MM.1S (cell line): ENCODE measurements at regions not wholly inside any gene's neighbourhood (a gene's known extent, or its start where the extent isn't known, plus 50 kb on each side); places are given as distances from the start of the nearest gene placed in this dataset.

Experiments
- DNase-seq: peaks from one replicate; pipeline ENCODE4 v3.0.0-alpha.2; 2015
- H2AFZ ChIP-seq: fragments of 300-600 bp; sonication (generic); 2 replicates; pipeline ENCODE4 v1.6.0; 2016; ENCODE audit warnings: antibody characterized with exemption, low read length
- H3F3A ChIP-seq: fragments of 300-600 bp; sonication (generic); 2 replicates; pipeline ENCODE4 v1.6.1; 2016; ENCODE audit warnings: mild to moderate bottlenecking, antibody characterized with exemption, low read length, moderate library complexity, mixed read lengths; ENCODE audit not compliant: insufficient read depth
- H3K27ac ChIP-seq: fragments of 300-600 bp; sonication (generic); 2 replicates; pipeline ENCODE4 v1.5.1; 2016; ENCODE audit warnings: mild to moderate bottlenecking, low read length
- H3K27me3 ChIP-seq: fragments of 300-600 bp; sonication (generic); replicated peaks from 2 replicates; pipeline ENCODE4 v1.6.0; 2016; ENCODE audit warnings: low read length; ENCODE audit not compliant: insufficient read depth
- H3K36me3 ChIP-seq: fragments of 300-600 bp; sonication (generic); replicated peaks from 2 replicates; pipeline ENCODE4 v1.6.1; 2016; ENCODE audit warnings: mild to moderate bottlenecking, low read length, mixed read lengths; ENCODE audit not compliant: insufficient read depth
- H3K4me1 ChIP-seq: fragments of 300-600 bp; sonication (generic); 2 replicates; pipeline ENCODE4 v1.6.1; 2016; ENCODE audit warnings: low read length, mixed read lengths
- H3K4me2 ChIP-seq: fragments of 300-600 bp; sonication (generic); 2 replicates; pipeline ENCODE4 v1.6.0; 2016; ENCODE audit warnings: low read depth, low read length
- H3K4me3 ChIP-seq: fragments of 300-600 bp; sonication (generic); 2 replicates; pipeline ENCODE4 v1.5.1; 2016; ENCODE audit warnings: low read length, mixed read lengths
- H3K79me2 ChIP-seq: fragments of 300-600 bp; sonication (generic); 2 replicates; pipeline ENCODE4 v1.6.1; 2016; ENCODE audit warnings: mixed run types, low read length, mixed read lengths
- H3K9ac ChIP-seq: fragments of 300-600 bp; sonication (generic); 2 replicates; pipeline ENCODE4 v1.6.1; 2016; ENCODE audit warnings: low read length, mixed read lengths
- H3K9me2 ChIP-seq: fragments of 300-600 bp; sonication (generic); replicated peaks from 2 replicates; pipeline ENCODE4 v1.6.1; 2016; ENCODE audit warnings: mild to moderate bottlenecking, low read length, mixed read lengths; ENCODE audit not compliant: insufficient read depth
- H3K9me3 ChIP-seq: fragments of 300-600 bp; sonication (generic); replicated peaks from 2 replicates; pipeline ENCODE4 v1.6.1; 2016; ENCODE audit warnings: mild to moderate bottlenecking, low read length, mixed read lengths; ENCODE audit not compliant: insufficient read depth
- H4K20me1 ChIP-seq: fragments of 300-600 bp; sonication (generic); 2 replicates; pipeline ENCODE4 v1.6.1; 2016; ENCODE audit warnings: mild to moderate bottlenecking, low read length, moderate library complexity, mixed read lengths; ENCODE audit not compliant: insufficient read depth
- EZH2 ChIP-seq: fragments of 300-600 bp; sonication (generic); optimal IDR thresholded peaks from 2 replicates; pipeline ENCODE3; 2017; ENCODE audit warnings: low read depth, mild to moderate bottlenecking, antibody characterized with exemption, low read length, mixed read lengths
- EZH2phosphoT487 ChIP-seq: fragments of 300-600 bp; sonication (generic); IDR thresholded peaks from 2 replicates; pipeline ENCODE4 v1.6.1; 2018; ENCODE audit warnings: antibody characterized with exemption, low read length
- TF ChIP-seq, protein P1 (sequence below): fragments of 300-600 bp; sonication (generic); IDR thresholded peaks from 2 replicates; pipeline ENCODE4 v1.5.1; 2016; ENCODE audit warnings: antibody characterized with exemption, low read length, mixed read lengths

DNA sequence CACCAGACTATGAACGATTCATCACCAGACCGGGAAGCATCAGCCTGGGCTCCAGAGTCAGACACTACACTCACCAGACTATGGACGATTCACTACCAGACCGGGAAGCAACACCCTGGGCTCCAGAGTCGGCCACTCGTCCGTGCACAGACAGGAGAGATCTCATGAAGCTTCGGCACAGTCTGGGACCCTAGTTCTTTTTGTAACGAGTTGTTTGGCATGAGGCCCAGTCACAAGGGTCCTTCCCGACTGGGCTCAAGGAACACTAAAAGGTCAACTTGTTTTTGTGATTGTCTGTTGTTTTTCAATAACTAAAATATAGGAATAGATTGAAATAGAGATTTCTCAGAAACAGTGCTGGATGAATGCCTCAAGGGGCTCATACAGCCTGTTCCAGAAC, 1141.6 kb upstream of the MIR17HG start:
- TF ChIP-seq, protein P1, sequence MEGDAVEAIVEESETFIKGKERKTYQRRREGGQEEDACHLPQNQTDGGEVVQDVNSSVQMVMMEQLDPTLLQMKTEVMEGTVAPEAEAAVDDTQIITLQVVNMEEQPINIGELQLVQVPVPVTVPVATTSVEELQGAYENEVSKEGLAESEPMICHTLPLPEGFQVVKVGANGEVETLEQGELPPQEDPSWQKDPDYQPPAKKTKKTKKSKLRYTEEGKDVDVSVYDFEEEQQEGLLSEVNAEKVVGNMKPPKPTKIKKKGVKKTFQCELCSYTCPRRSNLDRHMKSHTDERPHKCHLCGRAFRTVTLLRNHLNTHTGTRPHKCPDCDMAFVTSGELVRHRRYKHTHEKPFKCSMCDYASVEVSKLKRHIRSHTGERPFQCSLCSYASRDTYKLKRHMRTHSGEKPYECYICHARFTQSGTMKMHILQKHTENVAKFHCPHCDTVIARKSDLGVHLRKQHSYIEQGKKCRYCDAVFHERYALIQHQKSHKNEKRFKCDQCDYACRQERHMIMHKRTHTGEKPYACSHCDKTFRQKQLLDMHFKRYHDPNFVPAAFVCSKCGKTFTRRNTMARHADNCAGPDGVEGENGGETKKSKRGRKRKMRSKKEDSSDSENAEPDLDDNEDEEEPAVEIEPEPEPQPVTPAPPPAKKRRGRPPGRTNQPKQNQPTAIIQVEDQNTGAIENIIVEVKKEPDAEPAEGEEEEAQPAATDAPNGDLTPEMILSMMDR = no peak
- TF ChIP-seq EZH2 (no peak), EZH2phosphoT487 (no peak)
- no peak for DNase-seq
- no peaks in the 10 kb centered on the region for H3K27me3 ChIP-seq

DNA sequence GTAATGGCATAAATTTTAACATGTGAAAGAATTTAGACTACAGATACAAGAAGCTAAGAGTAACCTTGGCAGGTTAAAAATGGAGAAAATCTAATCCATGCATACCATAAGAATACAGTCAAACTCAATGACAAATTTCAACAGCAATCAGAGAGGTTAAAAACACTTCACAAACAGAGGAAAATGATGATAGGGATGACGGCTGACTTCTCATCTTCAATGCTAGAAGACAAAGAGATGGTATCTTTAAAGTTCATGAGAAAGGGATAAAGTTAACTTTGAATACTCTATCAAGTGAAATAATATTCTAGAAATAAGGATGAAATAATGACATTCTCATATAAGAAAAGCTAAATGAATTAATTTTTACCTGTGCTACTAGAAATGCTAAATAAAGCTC, 1130.2 kb upstream of the MIR17HG start:
- H2AFZ ChIP-seq = no peak overlapping the region
- TF ChIP-seq EZH2 = no peak
- TF ChIP-seq, protein P1 = no peak
- no peak for TF ChIP-seq EZH2phosphoT487
- no peak overlapping the region for H3K9ac ChIP-seq
- H3K9me3 ChIP-seq = no peaks in the 10 kb centered on the region
- no peaks in the 10 kb centered on the region for H3K4me1 ChIP-seq
- H3K27ac ChIP-seq = no peak overlapping the region
- no peak for DNase-seq
- no peaks in the 10 kb centered on the region for H4K20me1 ChIP-seq
- no peak overlapping the region for H3K4me2 ChIP-seq
- H3F3A ChIP-seq = no peaks in the 10 kb centered on the region
- no peaks in the 10 kb centered on the region for H3K79me2 ChIP-seq
- H3K36me3 ChIP-seq = no peaks in the 10 kb centered on the region
- H3K27me3 ChIP-seq = no peaks in the 10 kb centered on the region
- no peak overlapping the region for H3K4me3 ChIP-seq
- no peaks in the 10 kb centered on the region for H3K9me2 ChIP-seq

More for the DNA sequence above, 1141.6 kb upstream of the MIR17HG start:
- no peak overlapping the region for H3K27ac ChIP-seq
- H3K36me3 ChIP-seq = no peaks in the 10 kb centered on the region
- no peaks in the 10 kb centered on the region for H3K9me2 ChIP-seq
- no peaks in the 10 kb centered on the region for H3K9me3 ChIP-seq
- no peaks in the 10 kb centered on the region for H3F3A ChIP-seq
- H3K9ac ChIP-seq = no peak overlapping the region
- no peak overlapping the region for H3K4me3 ChIP-seq
- H3K4me2 ChIP-seq = no peak overlapping the region
- no peaks in the 10 kb centered on the region for H3K79me2 ChIP-seq
- H3K4me1 ChIP-seq = no peaks in the 10 kb centered on the region
- no peak overlapping the region for H2AFZ ChIP-seq
- no peaks in the 10 kb centered on the region for H4K20me1 ChIP-seq

DNA sequence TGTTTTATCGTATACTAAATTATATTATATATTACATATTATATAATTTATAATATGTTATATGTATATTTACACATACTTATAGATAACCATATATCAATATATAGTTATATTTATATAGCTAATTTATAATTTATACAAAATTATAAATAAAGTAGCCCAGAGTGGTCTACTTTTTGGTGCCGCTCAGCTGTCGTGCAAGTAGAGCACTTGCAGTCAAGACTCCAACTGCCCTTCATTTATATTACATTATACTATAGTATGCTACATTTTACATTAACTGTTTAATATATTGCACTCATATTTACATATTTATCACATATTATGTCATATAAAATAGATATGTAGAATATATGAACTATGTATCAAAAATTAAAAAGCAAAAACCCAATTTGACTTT, 1124.7 kb upstream of the MIR17HG start:
- Histone ChIP-seq H2AFZ (no peak overlapping the region), H3K79me2 (no peaks in the 10 kb centered on the region), H3K27ac (no peak overlapping the region), H3K4me3 (no peak overlapping the region), H3F3A (no peaks in the 10 kb centered on the region), H3K9me3 (no peaks in the 10 kb centered on the region), H3K9me2 (no peaks in the 10 kb centered on the region), H4K20me1 (no peaks in the 10 kb centered on the region), H3K36me3 (no peaks in the 10 kb centered on the region), H3K9ac (no peak overlapping the region), H3K4me1 (no peaks in the 10 kb centered on the region), H3K27me3 (no peaks in the 10 kb centered on the region), H3K4me2 (no peak overlapping the region)
- no peak for DNase-seq
- TF ChIP-seq EZH2phosphoT487 (no peak), EZH2 (no peak)
- TF ChIP-seq, protein P1 = no peak
